Keratinocyte (primary cell): ENCODE measurements at regions not wholly inside any gene's neighbourhood (a gene's known extent, or its start where the extent isn't known, plus 50 kb on each side); places are given as distances from the start of the nearest gene placed in this dataset.

Source experiments
- EZH2 ChIP-seq: IDR thresholded peaks from one replicate; pipeline ENCODE4 v1.6.1; 2012; ENCODE audit warnings: inconsistent platforms, mild to moderate bottlenecking, low read length, moderate library complexity
- TF ChIP-seq, protein P1 (sequence below), 3 experiments: IDR thresholded peaks in 1 of 3; conservative IDR thresholded peaks in 1 of 3; optimal IDR thresholded peaks in 1 of 3; 2 replicates in 2 of 3; 3 replicates in 1 of 3; pipeline versions ENCODE3 to v1.5.1; 2011; ENCODE audit warnings: low read length in 3 of 3, mild to moderate bottlenecking in 3 of 3, moderate library complexity in 2 of 3, control low read depth in 1 of 3, inconsistent platforms in 1 of 3; ENCODE audit not compliant: insufficient read depth in 2 of 3; ENCODE audit errors: extremely low read depth in 1 of 3

DNA sequence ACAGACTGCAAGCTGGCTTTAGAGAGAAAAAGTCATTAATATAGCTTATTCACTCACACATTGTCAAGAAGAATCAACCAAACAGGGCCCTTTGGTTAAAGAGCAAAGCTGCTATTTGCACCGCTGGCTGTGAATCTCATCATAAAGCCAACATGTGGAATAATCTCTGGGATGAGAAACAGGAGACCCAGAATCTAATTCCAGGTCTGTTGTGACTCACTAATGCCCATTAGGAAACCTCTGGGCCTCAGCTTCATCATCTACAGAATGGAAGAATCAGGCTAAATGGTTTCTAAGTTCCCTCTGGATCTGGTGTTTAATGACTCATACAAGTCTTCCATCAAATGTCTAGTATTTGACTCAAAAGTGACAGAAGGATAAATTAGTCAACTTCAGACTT is 591.7 kb upstream of the DDX18 start:
- TF ChIP-seq, protein P1, sequence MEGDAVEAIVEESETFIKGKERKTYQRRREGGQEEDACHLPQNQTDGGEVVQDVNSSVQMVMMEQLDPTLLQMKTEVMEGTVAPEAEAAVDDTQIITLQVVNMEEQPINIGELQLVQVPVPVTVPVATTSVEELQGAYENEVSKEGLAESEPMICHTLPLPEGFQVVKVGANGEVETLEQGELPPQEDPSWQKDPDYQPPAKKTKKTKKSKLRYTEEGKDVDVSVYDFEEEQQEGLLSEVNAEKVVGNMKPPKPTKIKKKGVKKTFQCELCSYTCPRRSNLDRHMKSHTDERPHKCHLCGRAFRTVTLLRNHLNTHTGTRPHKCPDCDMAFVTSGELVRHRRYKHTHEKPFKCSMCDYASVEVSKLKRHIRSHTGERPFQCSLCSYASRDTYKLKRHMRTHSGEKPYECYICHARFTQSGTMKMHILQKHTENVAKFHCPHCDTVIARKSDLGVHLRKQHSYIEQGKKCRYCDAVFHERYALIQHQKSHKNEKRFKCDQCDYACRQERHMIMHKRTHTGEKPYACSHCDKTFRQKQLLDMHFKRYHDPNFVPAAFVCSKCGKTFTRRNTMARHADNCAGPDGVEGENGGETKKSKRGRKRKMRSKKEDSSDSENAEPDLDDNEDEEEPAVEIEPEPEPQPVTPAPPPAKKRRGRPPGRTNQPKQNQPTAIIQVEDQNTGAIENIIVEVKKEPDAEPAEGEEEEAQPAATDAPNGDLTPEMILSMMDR (optimal IDR thresholded peaks at IDR 0.05 in 1 of 3, IDR thresholded peaks at IDR 0.05 in 1 of 3, conservative IDR thresholded peaks at IDR 0.05 in 1 of 3; ENCODE audit: extremely low read depth in 1 of 3, insufficient read depth in 2 of 3, low read length in 3 of 3) = no peak
- TF ChIP-seq EZH2 = no peak
